ENCODE measurements at regions not wholly inside any gene's neighbourhood (a gene's known extent, or its start where the extent isn't known, plus 50 kb on each side); places are given as distances from the start of the nearest gene placed in this dataset.
A peak's percentile ranks its signal among the peaks of the same experiment; 100 is the strongest.

DNA sequence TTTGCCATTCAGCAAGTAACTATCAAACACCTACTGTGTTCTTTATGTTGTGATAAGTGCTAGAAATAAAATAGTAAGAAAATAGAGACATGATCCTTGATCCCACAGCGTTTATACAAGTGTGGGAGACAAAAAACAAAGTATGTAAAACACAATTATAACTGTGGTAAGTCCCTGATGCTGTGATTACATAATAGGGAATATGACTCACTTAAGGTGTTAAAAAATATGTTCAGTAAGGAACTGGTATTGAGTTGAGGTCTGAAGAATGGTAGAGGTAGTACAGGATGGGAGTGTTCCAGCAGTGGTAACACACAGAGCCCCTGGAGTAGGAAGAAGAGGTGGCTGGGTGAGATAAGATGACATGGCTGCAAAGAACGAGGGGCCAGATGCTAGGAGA lies 132.1 kb upstream of the TMC3 start:
- TF ChIP-seq, protein P1, sequence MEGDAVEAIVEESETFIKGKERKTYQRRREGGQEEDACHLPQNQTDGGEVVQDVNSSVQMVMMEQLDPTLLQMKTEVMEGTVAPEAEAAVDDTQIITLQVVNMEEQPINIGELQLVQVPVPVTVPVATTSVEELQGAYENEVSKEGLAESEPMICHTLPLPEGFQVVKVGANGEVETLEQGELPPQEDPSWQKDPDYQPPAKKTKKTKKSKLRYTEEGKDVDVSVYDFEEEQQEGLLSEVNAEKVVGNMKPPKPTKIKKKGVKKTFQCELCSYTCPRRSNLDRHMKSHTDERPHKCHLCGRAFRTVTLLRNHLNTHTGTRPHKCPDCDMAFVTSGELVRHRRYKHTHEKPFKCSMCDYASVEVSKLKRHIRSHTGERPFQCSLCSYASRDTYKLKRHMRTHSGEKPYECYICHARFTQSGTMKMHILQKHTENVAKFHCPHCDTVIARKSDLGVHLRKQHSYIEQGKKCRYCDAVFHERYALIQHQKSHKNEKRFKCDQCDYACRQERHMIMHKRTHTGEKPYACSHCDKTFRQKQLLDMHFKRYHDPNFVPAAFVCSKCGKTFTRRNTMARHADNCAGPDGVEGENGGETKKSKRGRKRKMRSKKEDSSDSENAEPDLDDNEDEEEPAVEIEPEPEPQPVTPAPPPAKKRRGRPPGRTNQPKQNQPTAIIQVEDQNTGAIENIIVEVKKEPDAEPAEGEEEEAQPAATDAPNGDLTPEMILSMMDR (IDR thresholded peaks at IDR 0.05), result no peak
- TF ChIP-seq POLR2A (IDR thresholded peaks at IDR 0.05), result no peak
- 82 to 86% methylated on average over 2 of the region's 2 CpGs for WGBS, 2 donors
- no peak overlapping the region for H3K4me3 ChIP-seq

DNA sequence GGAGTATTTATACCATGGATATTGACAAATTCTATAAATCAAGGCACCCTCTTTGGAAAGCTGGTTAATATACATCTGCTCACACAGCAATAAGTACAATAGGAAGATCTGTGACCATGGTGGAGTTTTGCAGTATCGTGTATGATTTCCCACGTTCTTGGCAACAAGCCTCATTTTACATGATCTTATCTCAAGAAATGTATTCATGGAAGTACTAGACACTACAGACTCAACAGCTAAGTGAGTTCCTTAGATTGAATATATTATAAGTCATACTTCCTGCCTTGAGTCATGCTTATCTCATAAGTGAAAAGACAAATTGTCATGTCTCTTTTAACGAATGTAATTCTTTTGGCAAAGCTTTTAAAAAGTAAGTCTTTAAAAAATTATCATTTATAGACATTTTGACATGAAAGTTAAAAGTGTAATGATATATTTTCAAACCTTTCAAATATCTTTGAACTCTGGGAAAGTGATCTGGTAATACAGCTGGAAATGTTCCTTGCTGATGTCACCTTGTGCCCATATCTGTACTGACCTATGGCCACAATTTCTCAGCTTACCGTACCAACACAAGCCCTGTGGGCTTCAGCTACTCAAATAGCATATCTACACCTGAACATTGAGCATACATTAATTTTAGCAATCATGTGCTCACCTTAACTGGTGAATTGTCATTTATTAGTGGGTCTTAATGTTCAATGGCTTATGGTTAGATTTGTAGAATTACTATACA lies 130.3 kb upstream of the TMC3 start:
- no peaks in the 10 kb centered on the region for H3K27me3 ChIP-seq
- H3K4me1 ChIP-seq, result peaks cover 9% of the 10 kb centered on the region
- ATAC-seq (peak; percentile 74), DNase-seq (peak in 2 of 4 donors; percentile 16 to 26)
- H3K27ac ChIP-seq, result peak overlapping the region in 1 of 4 donors; percentile 52
- H3K4me3 ChIP-seq, result no peak overlapping the region
- no peaks in the 10 kb centered on the region for H3K36me3 ChIP-seq (replicated peaks in 1 of 2; ENCODE audit: insufficient read depth in 1 of 2, low read depth in 2 of 2)
- 18 to 19% methylated on average over 4 of the region's 4 CpGs for WGBS, 2 donors
- intact Hi-C loops (cut with DNase I), result no loop called here
- H3K9me3 ChIP-seq, result no peaks in the 10 kb centered on the region
- TF ChIP-seq POLR2A (IDR thresholded peaks at IDR 0.05), result no peak
- TF ChIP-seq, protein P1 (IDR thresholded peaks at IDR 0.05), result no peak

More for the DNA sequence above, 132.1 kb upstream of the TMC3 start:
- no peaks in the 10 kb centered on the region for H3K27me3 ChIP-seq
- ATAC-seq, result no peak
- peaks cover 9% of the 10 kb centered on the region for H3K4me1 ChIP-seq
- intact Hi-C loops (cut with DNase I), result no loop called here
- no peaks in the 10 kb centered on the region for H3K36me3 ChIP-seq (replicated peaks in 1 of 2; ENCODE audit: insufficient read depth in 1 of 2, low read depth in 2 of 2)
- no peak for DNase-seq
- H3K27ac ChIP-seq, result no peak overlapping the region
- H3K9me3 ChIP-seq, result no peaks in the 10 kb centered on the region

DNA sequence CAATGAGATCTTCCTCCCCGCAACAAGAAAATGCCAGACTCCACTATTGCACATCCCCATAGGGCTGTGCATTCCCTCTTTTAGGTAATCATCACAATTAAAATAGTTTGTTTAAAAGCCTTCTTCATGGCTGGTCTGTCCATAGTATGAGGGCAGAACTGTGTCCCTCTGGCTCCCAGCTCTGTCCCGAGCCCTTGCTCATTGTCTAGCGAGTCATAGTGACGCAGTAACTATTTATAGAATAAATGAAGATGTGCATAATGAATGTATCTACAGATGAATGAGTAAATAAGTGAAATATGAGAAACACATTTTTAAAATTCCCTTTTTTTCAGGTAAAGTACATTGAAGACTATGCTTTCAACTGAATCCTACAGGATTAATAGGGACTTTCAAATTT lies 128.4 kb upstream of the TMC3 start:
- Histone ChIP-seq H3K27me3 (no peaks in the 10 kb centered on the region), H3K36me3 (replicated peaks in 1 of 2; ENCODE audit: insufficient read depth in 1 of 2, low read depth in 2 of 2) (no peaks in the 10 kb centered on the region), H3K9me3 (no peaks in the 10 kb centered on the region), H3K27ac (no peak overlapping the region), H3K4me3 (no peak overlapping the region), H3K4me1 (peaks cover 9% of the 10 kb centered on the region)
- ATAC-seq, result no peak
- intact Hi-C loops (cut with DNase I), result no loop called here
- WGBS, 2 donors, result 86 to 94% methylated on average over 4 of the region's 4 CpGs
- no peak for DNase-seq
- TF ChIP-seq, protein P1 (IDR thresholded peaks at IDR 0.05), result no peak
- no peak for TF ChIP-seq POLR2A (IDR thresholded peaks at IDR 0.05)

DNA sequence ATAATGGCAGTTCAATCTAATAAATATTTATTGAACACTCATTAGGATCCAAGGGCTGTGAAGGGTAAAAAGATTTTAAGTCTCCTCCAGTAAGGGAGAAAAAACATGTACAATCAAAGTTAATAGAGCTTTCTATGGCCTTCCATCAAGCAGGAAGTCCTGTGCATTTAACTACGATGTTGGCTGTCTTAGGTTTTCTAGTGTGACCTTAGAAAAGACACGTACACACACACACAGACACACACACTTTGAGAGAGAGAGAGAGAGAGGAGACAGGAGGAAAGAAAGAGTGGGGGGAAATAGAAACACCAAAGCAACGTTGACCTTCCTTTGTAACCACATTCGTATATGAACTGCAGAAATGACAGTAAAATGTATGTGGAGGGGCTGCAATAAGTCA lies 126.1 kb upstream of the TMC3 start:
- Histone ChIP-seq H3K4me1 (peaks cover 9% of the 10 kb centered on the region), H3K27me3 (no peaks in the 10 kb centered on the region), H3K36me3 (replicated peaks in 1 of 2; ENCODE audit: insufficient read depth in 1 of 2, low read depth in 2 of 2) (no peaks in the 10 kb centered on the region), H3K9me3 (no peaks in the 10 kb centered on the region), H3K27ac (no peak overlapping the region), H3K4me3 (no peak overlapping the region)
- intact Hi-C loops (cut with DNase I), result no loop called here
- 79 to 81% methylated on average over 4 of the region's 4 CpGs for WGBS, 2 donors
- ATAC-seq, result no peak
- TF ChIP-seq, protein P1 (IDR thresholded peaks at IDR 0.05), result no peak
- TF ChIP-seq POLR2A (IDR thresholded peaks at IDR 0.05), result no peak
- DNase-seq, result no peak

DNA sequence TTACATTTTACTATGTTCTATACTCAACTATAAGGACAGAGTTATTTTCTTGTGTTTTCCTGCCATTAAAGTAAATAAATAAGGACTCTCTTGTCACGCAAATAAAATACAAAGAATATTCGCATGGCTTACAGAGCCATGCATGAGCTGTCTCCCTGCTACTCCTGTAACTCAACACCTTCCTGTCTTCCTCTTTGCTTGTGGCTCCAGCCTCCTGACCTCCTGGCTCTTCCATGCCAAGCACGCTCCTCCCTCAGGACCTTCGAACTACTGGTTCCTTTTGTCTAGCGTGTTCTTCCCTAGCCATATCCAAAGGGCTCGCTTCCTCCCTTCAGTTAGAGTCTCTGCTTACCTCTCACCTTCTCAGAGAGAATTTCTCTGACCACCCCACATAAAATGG lies 124.3 kb upstream of the TMC3 start:
- Histone ChIP-seq H3K4me1 (no peaks in the 10 kb centered on the region), H3K36me3 (replicated peaks in 1 of 2; ENCODE audit: insufficient read depth in 1 of 2, low read depth in 2 of 2) (no peaks in the 10 kb centered on the region), H3K9me3 (no peaks in the 10 kb centered on the region), H3K27me3 (no peaks in the 10 kb centered on the region), H3K27ac (no peak overlapping the region), H3K4me3 (no peak overlapping the region)
- TF ChIP-seq POLR2A (IDR thresholded peaks at IDR 0.05), result no peak
- TF ChIP-seq, protein P1 (IDR thresholded peaks at IDR 0.05), result no peak
- intact Hi-C loops (cut with DNase I), result no loop called here
- WGBS, 2 donors, result 93 to 96% methylated on average over 6 of the region's 6 CpGs
- DNase-seq (no peak), ATAC-seq (no peak)
